ENCODE measurements at regions not wholly inside any gene's neighbourhood (a gene's known extent, or its start where the extent isn't known, plus 50 kb on each side); places are given as distances from the start of the nearest gene placed in this dataset.

- no peak for FAIRE-seq
- SMC1A ChIA-PET (ENCODE audit: uncharacterized antibody, unreplicated experiment), result no interaction called here
- intact Hi-C loops (cut with micrococcal nuclease; ENCODE audit: unreplicated experiment) (no loop called here), in situ Hi-C loops (cut with MboI) (no loop called here)
- no peak overlapping the region for H3K27ac ChIP-seq (ENCODE audit: control insufficient read depth, insufficient read depth)
- no TSS peak for BruUV-seq (replicated peaks)
- no peak for ATAC-seq
- no peaks in the 10 kb centered on the region for H3K9me3 ChIP-seq (replicated peaks; ENCODE audit: control insufficient read depth, insufficient read depth, low read length)
- 32% methylated on average over 3 of the region's 3 CpGs for WGBS (ENCODE audit: insufficient coverage, insufficient replicate concordance, low lambda C conversion rate, missing lambda C conversion rate)
- no peak for TF ChIP-seq PRDM15 (CRISPR knock-in tag; IDR thresholded peaks at IDR 0.05)
- no peak overlapping the region for H3K4me3 ChIP-seq
- H2AFZ ChIP-seq (ENCODE audit: control insufficient read depth, low read depth, low read length), result no peak overlapping the region
- no peaks in the 10 kb centered on the region for H4K20me1 ChIP-seq (ENCODE audit: control insufficient read depth, insufficient read depth)
- no peaks in the 10 kb centered on the region for H3K36me3 ChIP-seq (ENCODE audit: control insufficient read depth in 2 of 2, insufficient read depth in 2 of 2, low read length in 1 of 2)
- H3K9ac ChIP-seq (ENCODE audit: control insufficient read depth, insufficient read depth, low read length), result no peak overlapping the region
- no peaks in the 10 kb centered on the region for H3K27me3 ChIP-seq (replicated peaks in 1 of 2; ENCODE audit: control insufficient read depth in 2 of 2, insufficient read depth in 2 of 2, low read length in 1 of 2)
- no peak for DNase-seq (ENCODE audit: low read depth, low spot score)
- no peaks in the 10 kb centered on the region for H3K4me1 ChIP-seq (ENCODE audit: control insufficient read depth, insufficient read depth, low read length)
- H3K4me2 ChIP-seq (ENCODE audit: control insufficient read depth, insufficient read depth), result no peak overlapping the region
- RAD21 ChIA-PET (ENCODE audit: unreplicated experiment), result interaction anchor here (0.6 kb wide), 1 partner anchor 64 kb away, joined by 3 read pairs; no protein-coding TSS in a partner anchor
- CTCF ChIA-PET, result no interaction called here
- no peaks in the 10 kb centered on the region for H3K79me2 ChIP-seq (ENCODE audit: control insufficient read depth, insufficient read depth, low read length)
- POLR2A ChIA-PET, result no interaction called here
Measured at GRCh38 chr10:36507715-36508114, 617.7 kb upstream of the ANKRD30A start.

- intact Hi-C loops (cut with micrococcal nuclease; ENCODE audit: unreplicated experiment) (no loop called here), in situ Hi-C loops (cut with MboI) (no loop called here)
- WGBS (ENCODE audit: insufficient coverage, insufficient replicate concordance, low lambda C conversion rate, missing lambda C conversion rate), result 17% methylated on average over 5 of the region's 5 CpGs
- H3K27ac ChIP-seq (ENCODE audit: control insufficient read depth, insufficient read depth), result no peak overlapping the region
- no peak overlapping the region for H2AFZ ChIP-seq (ENCODE audit: control insufficient read depth, low read depth, low read length)
- no peak for DNase-seq (ENCODE audit: low read depth, low spot score)
- no peaks in the 10 kb centered on the region for H4K20me1 ChIP-seq (ENCODE audit: control insufficient read depth, insufficient read depth)
- no peaks in the 10 kb centered on the region for H3K36me3 ChIP-seq (ENCODE audit: control insufficient read depth in 2 of 2, insufficient read depth in 2 of 2, low read length in 1 of 2)
- no peaks in the 10 kb centered on the region for H3K79me2 ChIP-seq (ENCODE audit: control insufficient read depth, insufficient read depth, low read length)
- no peak for FAIRE-seq
- H3K27me3 ChIP-seq (replicated peaks in 1 of 2; ENCODE audit: control insufficient read depth in 2 of 2, insufficient read depth in 2 of 2, low read length in 1 of 2), result no peaks in the 10 kb centered on the region
- no peaks in the 10 kb centered on the region for H3K4me1 ChIP-seq (ENCODE audit: control insufficient read depth, insufficient read depth, low read length)
- no peaks in the 10 kb centered on the region for H3K9me3 ChIP-seq (replicated peaks; ENCODE audit: control insufficient read depth, insufficient read depth, low read length)
- RAD21 ChIA-PET (ENCODE audit: unreplicated experiment), result interaction anchor here (0.6 kb wide), 1 partner anchor 15 kb away, joined by 3 read pairs; no protein-coding TSS in a partner anchor
- H3K4me3 ChIP-seq, result no peak overlapping the region
- no peak overlapping the region for H3K9ac ChIP-seq (ENCODE audit: control insufficient read depth, insufficient read depth, low read length)
- ATAC-seq, result no peak
- SMC1A ChIA-PET (ENCODE audit: uncharacterized antibody, unreplicated experiment), result no interaction called here
- CTCF ChIA-PET, result interaction anchor here (0.6 kb wide), 1 partner anchor 37 kb away, joined by 3 read pairs; no protein-coding TSS in a partner anchor
- POLR2A ChIA-PET, result no interaction called here
- no TSS peak for BruUV-seq (replicated peaks)
- no peak overlapping the region for H3K4me2 ChIP-seq (ENCODE audit: control insufficient read depth, insufficient read depth)
- TF ChIP-seq SUZ12 (IDR thresholded peaks at IDR 0.05; ENCODE audit: unreplicated experiment) (no peak), TARDBP (IDR thresholded peaks at IDR 0.05; ENCODE audit: borderline replicate concordance) (no peak), RUNX3 (IDR thresholded peaks at IDR 0.05; ENCODE audit: low read length) (no peak), PBX3 (IDR thresholded peaks at IDR 0.05; ENCODE audit: insufficient replicate concordance, low read depth, low read length) (no peak), ATF2 (IDR thresholded peaks at IDR 0.05; ENCODE audit: low read length) (no peak), NKRF (conservative IDR thresholded peaks at IDR 0.05) (no peak)
Measured at GRCh38 chr10:36506697-36507496, 618.5 kb upstream of the ANKRD30A start.
